H1 (cell line): ENCODE measurements at regions not wholly inside any gene's neighbourhood (a gene's known extent, or its start where the extent isn't known, plus 50 kb on each side); places are given as distances from the start of the nearest gene placed in this dataset.

Experiments used
- CBX5 ChIP-seq: fragments of 300-800, 300-1000 bp; sonication (generic); IDR thresholded peaks from 2 replicates; pipeline ENCODE4 v1.7.1; 2016; ENCODE audit warnings: antibody characterized with exemption, low read length, low read depth
- CHD7 ChIP-seq: fragments of 300-600 bp; sonication (generic); IDR thresholded peaks from 2 replicates; pipeline ENCODE4 v1.7.1; 2012; ENCODE audit warnings: low read length, moderate library complexity, mild to moderate bottlenecking, inconsistent platforms; ENCODE audit not compliant: insufficient replicate concordance
- EGR1 ChIP-seq: IDR thresholded peaks from 2 replicates; pipeline ENCODE4 v1.6.1; 2011; ENCODE audit warnings: low read depth, low read length, borderline replicate concordance
- HDAC2 ChIP-seq, 2 experiments: fragments of 300-600 bp in 1 of 2; sonication (generic) in 1 of 2; IDR thresholded peaks; 2 replicates each; pipeline ENCODE4 v1.6.1; 2011 to 2012; ENCODE audit warnings: low read depth in 2 of 2, low read length in 2 of 2, mild to moderate bottlenecking in 2 of 2, moderate library complexity in 2 of 2, borderline replicate concordance in 1 of 2, inconsistent platforms in 1 of 2
- HDAC6 ChIP-seq: IDR thresholded peaks from one replicate; pipeline ENCODE4 v1.7.1; 2012; ENCODE audit warnings: low read depth, mild to moderate bottlenecking, inconsistent platforms, low read length, moderate library complexity
- NRF1 ChIP-seq: IDR thresholded peaks from 2 replicates; pipeline ENCODE4 v1.6.1; 2011; ENCODE audit warnings: mild to moderate bottlenecking, low read depth, low read length, improper control_type of control experiment
- POLR2A ChIP-seq, 2 experiments: IDR thresholded peaks; 1 replicate in 1 of 2; 2 replicates in 1 of 2; pipeline ENCODE4 v1.6.1; 2011; ENCODE audit warnings: low read depth in 2 of 2, low read length in 2 of 2, mild to moderate bottlenecking in 2 of 2; ENCODE audit errors: control extremely low read depth in 1 of 2
- RBBP5 ChIP-seq: IDR thresholded peaks from 2 replicates; pipeline ENCODE4 v1.7.1; 2012; ENCODE audit warnings: low read depth, mild to moderate bottlenecking, inconsistent platforms, low read length, moderate library complexity, borderline replicate concordance

- TF ChIP-seq CHD7 (peak; percentile 33), CBX5 (no peak), EGR1 (no peak), NRF1 (no peak), POLR2A (IDR thresholded peaks at IDR 0.05; ENCODE audit: control extremely low read depth in 1 of 2, low read depth in 2 of 2, low read length in 2 of 2) (no peak), HDAC2 (IDR thresholded peaks at IDR 0.05; ENCODE audit: borderline replicate concordance in 1 of 2, low read depth in 2 of 2, low read length in 2 of 2) (peak in 1 of 2 experiments; percentile 13; a peak in 1 of 4 replicates), RBBP5 (no peak), HDAC6 (no peak)
Observed at GRCh38 chr10:57018452-57018851, 657.4 kb upstream of the ZWINT start (continued).
